GM21529 (cell line): ENCODE measurements at regions not wholly inside any gene's neighbourhood (a gene's known extent, or its start where the extent isn't known, plus 50 kb on each side); places are given as distances from the start of the nearest gene placed in this dataset.

ENCODE experiments used
- ATAC-seq: cut with Tn5 transposase; IDR thresholded peaks from one replicate; pipeline ENCODE4 v1.9.1; 2021; ENCODE audit not compliant: unreplicated experiment

DNA sequence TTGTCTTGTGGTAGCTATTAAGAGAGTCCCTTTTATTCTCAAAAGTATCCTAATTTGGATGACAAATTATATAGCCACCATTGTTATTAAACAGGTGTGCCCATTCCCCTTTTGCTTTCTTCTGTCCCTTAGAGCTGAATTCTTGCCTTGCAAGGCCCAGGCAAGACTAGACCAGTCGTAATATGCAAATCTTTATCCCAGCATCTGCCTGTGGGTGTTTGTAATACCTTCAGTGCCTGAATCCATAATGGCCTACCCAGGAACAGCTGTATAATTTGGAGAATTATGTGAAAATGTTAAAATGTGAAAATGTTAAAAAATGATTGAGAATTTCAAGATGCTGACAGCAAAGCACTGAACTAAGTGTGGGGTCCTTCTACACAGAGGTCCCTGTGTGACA is 403.0 kb upstream of the RBMS3 start:
- ATAC-seq: no peak

GRCh38 chr3:28890373-28890772 is 390.5 kb upstream of the RBMS3 start:
- no peak for ATAC-seq

- no peak for ATAC-seq
Observed at GRCh38 chr3:28891485-28891884, 389.4 kb upstream of the RBMS3 start.

DNA sequence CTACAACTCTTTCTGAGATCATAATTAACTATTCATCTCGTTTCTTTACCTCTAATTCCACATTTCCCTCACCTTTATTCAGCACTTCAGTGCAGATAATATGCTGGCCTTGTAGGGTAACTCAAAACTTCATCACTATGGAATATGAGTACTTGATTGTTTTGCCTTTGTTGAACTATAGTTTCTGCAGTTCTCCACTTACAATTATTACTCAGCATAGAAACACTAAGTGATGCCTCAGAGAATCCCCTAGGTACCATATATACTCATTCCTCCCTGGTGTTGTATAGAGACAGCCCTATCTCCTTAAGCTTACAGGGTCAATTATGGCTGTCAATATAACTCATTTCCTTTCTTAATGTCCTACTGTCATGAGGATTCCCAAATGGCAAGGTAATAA is 380.6 kb upstream of the RBMS3 start:
- ATAC-seq: no peak

- ATAC-seq: no peak
Observed at GRCh38 chr3:28901018-28901417, 379.9 kb upstream of the RBMS3 start.

GRCh38 chr3:28903171-28903601 is 377.7 kb upstream of the RBMS3 start:
- ATAC-seq: no peak

- ATAC-seq: no peak
Observed at GRCh38 chr3:28905798-28906197, 375.1 kb upstream of the RBMS3 start.

DNA sequence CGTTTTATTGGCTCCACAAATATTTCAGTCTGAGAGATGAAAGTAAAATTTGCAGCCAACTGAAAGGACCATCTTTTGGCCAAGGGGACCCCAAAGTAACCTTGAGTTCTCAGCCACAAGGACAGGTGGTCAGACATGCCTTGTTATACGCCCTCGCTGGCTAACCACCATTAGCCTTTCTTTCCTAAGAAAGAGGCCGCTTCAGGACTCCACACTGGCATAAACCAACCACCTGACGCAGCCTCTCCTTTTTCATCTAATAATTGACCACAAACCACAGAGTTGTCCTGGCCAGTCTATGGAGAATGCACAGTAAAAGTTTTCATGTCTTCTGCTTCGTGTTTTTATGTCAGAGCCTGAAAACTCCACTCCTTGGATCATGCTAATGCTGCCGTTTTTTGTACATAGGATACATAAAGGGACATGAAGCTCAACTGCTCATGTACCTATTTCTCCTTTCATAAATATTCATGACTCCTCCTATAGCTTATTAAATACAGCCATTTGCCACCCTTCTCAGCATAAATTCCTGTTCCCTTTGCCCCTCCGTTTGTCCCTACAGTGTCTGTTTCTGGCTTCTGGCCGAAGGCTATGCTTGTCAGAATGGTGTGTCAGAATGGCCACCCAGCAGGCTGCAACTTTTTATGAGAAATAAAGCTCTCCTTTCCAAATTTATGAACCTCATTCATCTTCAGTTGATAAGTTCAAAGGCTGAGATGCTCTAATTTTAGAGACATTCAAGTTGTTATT is 374.1 kb upstream of the RBMS3 start:
- ATAC-seq: no peak

- ATAC-seq: no peak
Observed at GRCh38 chr3:28907616-28908015, 373.3 kb upstream of the RBMS3 start.

GRCh38 chr3:28912120-28912885 is 368.6 kb upstream of the RBMS3 start:
- ATAC-seq: no peak

DNA sequence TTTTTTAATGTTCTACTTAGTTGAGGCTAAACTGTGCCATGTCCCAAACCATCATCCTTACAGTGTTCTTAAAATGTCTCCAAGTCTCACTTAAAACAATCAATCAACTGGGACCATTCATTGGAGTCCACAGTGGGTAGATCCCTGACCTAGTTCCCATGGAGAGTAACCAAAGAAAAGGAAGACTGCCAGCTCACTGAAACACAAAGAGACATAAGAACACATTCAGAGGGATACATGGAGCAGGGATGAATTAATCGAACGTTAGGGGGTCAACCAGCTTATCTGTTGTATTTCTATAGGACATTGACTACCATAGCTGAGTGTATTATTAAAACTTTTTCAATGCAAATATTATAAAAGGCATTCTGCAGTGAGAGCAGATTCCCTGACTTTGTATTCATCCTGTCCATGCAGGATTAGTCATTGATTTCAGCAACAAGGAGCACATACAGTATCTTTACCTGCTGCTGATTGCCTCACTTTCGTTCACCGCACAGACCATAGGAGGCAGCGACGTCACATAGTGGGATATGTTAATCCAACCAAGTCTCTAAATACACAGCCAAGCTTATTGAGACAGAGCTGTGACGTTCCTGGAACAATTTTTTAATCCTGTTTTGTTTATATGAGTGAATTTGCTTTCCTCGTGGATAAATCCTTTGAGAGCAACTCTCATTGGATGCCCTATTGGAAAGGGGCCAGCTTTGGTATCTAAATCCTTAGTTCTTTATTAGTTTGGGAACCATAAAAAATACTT is 364.9 kb upstream of the RBMS3 start:
- no peak for ATAC-seq

- peak; percentile 80 for ATAC-seq
Observed at GRCh38 chr3:28916713-28917499, 364.0 kb upstream of the RBMS3 start.

DNA sequence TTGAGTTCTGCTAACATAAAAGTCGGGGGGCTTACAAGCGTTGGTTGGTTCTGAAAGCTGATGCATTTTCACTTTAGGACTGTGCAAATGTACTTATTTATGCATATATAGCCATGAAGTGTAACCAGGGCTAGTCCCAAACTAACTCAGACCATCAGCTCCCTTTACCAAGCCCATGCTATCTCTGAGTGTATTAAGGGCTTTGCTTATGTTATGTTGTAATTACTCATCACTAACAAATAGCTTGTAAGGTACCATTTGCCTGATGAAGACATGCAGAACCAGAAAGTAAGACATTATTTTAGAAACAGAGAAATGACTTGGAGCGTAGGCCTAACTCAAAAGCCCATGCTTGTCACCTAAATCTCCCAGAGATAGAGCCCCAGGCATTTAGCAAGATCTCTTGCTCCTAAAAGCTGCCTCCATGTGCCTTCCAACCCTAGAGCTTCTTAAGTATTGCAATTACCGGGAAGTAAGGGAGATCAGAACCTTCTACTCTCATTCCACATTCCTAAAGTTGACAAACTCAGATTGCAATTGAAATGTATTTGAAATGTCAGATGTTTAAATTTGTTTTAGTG is 362.9 kb upstream of the RBMS3 start:
- no peak for ATAC-seq

- ATAC-seq: no peak
Observed at GRCh38 chr3:28922376-28922775, 358.5 kb upstream of the RBMS3 start.

- no peak for ATAC-seq
Observed at GRCh38 chr3:28923994-28924393, 356.9 kb upstream of the RBMS3 start.

DNA sequence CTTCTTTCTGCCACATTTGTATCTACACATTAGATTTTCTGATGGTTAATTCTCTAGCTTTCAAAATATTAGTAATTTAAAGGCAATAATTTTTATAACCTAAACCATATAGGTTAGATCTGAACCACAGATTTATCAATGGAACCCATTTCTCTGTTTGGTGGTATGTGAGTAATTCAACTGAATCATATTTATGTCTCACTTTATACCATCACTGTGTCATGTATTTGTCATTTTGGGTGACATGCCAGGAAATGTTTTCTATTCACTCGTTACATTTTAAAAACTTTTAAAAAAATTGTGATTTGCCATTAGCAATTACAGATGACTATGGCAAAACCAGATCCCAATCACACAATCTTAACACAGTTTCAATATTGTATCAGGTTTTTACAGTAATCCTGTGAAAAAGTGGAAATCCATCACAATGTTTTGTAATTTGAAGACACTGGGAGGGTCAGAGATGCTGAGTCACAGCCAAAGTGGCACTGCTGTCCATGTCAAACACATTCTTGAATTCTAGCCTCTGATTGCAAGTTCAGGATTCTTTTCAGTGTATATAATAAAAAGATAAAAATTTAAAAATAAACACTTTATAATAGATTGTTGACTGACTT is 356.0 kb upstream of the RBMS3 start:
- no peak for ATAC-seq

- ATAC-seq: no peak
Observed at GRCh38 chr3:28933337-28933736, 347.5 kb upstream of the RBMS3 start.

GRCh38 chr3:28934126-28934813 is 346.6 kb upstream of the RBMS3 start:
- ATAC-seq: peak; percentile 38

GRCh38 chr3:28935146-28935545 is 345.7 kb upstream of the RBMS3 start:
- ATAC-seq: peak; percentile 39

GRCh38 chr3:28936154-28936553 is 344.7 kb upstream of the RBMS3 start:
- ATAC-seq: no peak
